ENCODE measurements at regions not wholly inside any gene's neighbourhood (a gene's known extent, or its start where the extent isn't known, plus 50 kb on each side); places are given as distances from the start of the nearest gene placed in this dataset.

DNA sequence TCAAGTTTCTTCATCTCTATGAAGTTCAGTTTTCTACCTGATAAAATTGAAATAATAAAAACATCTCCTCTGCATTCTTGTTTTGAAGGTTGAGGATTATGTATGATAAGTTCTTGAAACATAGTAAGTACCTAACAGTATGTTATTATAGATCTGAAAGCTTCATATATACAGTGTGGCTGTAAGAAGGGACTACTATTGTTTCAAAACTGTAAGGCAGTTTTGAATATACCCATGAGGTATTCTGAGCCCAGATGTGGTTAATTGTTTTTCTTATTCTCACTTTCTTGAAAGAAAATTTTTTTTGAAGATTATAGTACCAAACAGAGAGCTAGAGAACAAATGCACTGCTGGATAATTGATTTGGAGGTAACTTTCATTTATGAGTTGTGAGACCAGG lies 383.2 kb downstream of the CHSY3 start:
- no peak overlapping the region for H3K4me3 Mint-ChIP-seq
- H3K27ac Mint-ChIP-seq: no peak overlapping the region
- DNase-seq (no peak), ATAC-seq (ENCODE audit: poor library complexity) (no peak)
- no peaks in the 10 kb centered on the region for H3K9me3 Mint-ChIP-seq
- H3K36me3 Mint-ChIP-seq (ENCODE audit: low read depth): no peaks in the 10 kb centered on the region
- H3K4me3 ChIP-seq (ENCODE audit: low read length): no peak overlapping the region
- no peaks in the 10 kb centered on the region for H3K4me1 ChIP-seq (ENCODE audit: insufficient read depth, low read length)
- H3K27me3 ChIP-seq (ENCODE audit: control insufficient read depth in 1 of 2, insufficient read depth in 2 of 2, low read length in 2 of 2): no peaks in the 10 kb centered on the region
- H3K36me3 ChIP-seq (ENCODE audit: insufficient read depth, low read length): no peaks in the 10 kb centered on the region
- intact Hi-C loops (cut with DNase I, micrococcal nuclease): no loop called here
- H3K27ac ChIP-seq (ENCODE audit: low read depth in 1 of 2, low read length in 2 of 2): no peak overlapping the region
- ChIA-PET CTCF (no interaction called here), POLR2A (no interaction called here)
- peaks cover 15% of the 10 kb centered on the region for H3K27me3 Mint-ChIP-seq
- H3K4me1 Mint-ChIP-seq (ENCODE audit: low read depth): no peaks in the 10 kb centered on the region
- H3K9me3 ChIP-seq (ENCODE audit: control insufficient read depth in 1 of 2, insufficient read depth in 1 of 2, low read length in 2 of 2): no peaks in the 10 kb centered on the region
- TF ChIP-seq, protein P1, sequence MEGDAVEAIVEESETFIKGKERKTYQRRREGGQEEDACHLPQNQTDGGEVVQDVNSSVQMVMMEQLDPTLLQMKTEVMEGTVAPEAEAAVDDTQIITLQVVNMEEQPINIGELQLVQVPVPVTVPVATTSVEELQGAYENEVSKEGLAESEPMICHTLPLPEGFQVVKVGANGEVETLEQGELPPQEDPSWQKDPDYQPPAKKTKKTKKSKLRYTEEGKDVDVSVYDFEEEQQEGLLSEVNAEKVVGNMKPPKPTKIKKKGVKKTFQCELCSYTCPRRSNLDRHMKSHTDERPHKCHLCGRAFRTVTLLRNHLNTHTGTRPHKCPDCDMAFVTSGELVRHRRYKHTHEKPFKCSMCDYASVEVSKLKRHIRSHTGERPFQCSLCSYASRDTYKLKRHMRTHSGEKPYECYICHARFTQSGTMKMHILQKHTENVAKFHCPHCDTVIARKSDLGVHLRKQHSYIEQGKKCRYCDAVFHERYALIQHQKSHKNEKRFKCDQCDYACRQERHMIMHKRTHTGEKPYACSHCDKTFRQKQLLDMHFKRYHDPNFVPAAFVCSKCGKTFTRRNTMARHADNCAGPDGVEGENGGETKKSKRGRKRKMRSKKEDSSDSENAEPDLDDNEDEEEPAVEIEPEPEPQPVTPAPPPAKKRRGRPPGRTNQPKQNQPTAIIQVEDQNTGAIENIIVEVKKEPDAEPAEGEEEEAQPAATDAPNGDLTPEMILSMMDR (IDR thresholded peaks at IDR 0.05): no peak

DNA sequence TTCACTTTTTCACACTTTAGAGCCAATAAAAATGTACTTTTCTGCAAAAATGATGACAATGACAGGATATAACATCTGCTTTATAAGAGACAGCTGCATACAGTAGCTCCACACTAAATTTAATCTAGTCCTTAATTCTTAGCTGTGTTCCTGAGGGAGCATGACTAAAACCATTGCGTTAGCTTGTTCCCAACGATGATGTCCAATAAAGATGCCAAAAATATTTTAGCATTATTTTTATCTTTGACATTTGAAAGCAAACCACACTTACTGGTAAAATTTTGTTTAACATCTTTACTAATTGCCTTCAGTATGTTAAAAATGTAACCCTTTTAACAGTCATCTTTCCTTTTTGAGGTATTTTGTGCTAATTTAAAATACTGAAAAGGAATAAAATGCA lies 382.7 kb downstream of the CHSY3 start:
- no peak overlapping the region for H3K27ac ChIP-seq (ENCODE audit: low read depth in 1 of 2, low read length in 2 of 2)
- DNase-seq (no peak), ATAC-seq (ENCODE audit: poor library complexity) (no peak)
- no peak overlapping the region for H3K27ac Mint-ChIP-seq
- no peak overlapping the region for H3K4me3 ChIP-seq (ENCODE audit: low read length)
- POLR2A ChIA-PET: no interaction called here
- no peaks in the 10 kb centered on the region for H3K9me3 Mint-ChIP-seq
- H3K4me3 Mint-ChIP-seq: no peak overlapping the region
- intact Hi-C loops (cut with DNase I, micrococcal nuclease): no loop called here
- H3K27me3 Mint-ChIP-seq: peaks cover 15% of the 10 kb centered on the region
- no peaks in the 10 kb centered on the region for H3K4me1 Mint-ChIP-seq (ENCODE audit: low read depth)
- no peaks in the 10 kb centered on the region for H3K36me3 Mint-ChIP-seq (ENCODE audit: low read depth)
- TF ChIP-seq, protein P1 (IDR thresholded peaks at IDR 0.05): no peak
- H3K9me3 ChIP-seq (ENCODE audit: control insufficient read depth in 1 of 2, insufficient read depth in 1 of 2, low read length in 2 of 2): no peaks in the 10 kb centered on the region
- no peaks in the 10 kb centered on the region for H3K27me3 ChIP-seq (ENCODE audit: control insufficient read depth in 1 of 2, insufficient read depth in 2 of 2, low read length in 2 of 2)
- no peaks in the 10 kb centered on the region for H3K36me3 ChIP-seq (ENCODE audit: insufficient read depth, low read length)
- CTCF ChIA-PET: no interaction called here
- H3K4me1 ChIP-seq (ENCODE audit: insufficient read depth, low read length): no peaks in the 10 kb centered on the region

DNA sequence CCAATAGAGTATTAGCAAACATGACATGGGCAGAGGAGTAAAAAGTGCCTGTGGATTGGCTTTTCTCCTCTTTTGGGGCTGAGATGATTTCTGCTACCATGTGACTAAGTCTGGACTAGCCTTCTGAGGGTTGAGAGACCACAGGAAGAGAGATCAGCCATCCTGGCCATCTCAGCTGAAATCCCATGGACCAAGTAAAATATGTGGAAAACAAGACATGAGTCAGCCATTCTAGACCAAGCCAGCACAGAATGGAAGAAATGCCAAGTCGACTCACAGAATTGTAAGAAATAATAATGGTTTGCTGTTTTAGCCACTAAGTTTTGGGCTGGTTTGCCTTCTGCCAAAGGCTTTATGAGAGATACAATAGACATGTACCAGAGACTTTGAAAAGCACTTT lies 377.8 kb downstream of the CHSY3 start:
- POLR2A ChIA-PET: no interaction called here
- intact Hi-C loops (cut with DNase I, micrococcal nuclease): no loop called here
- H3K4me3 ChIP-seq (ENCODE audit: low read length): no peak overlapping the region
- no peaks in the 10 kb centered on the region for H3K36me3 ChIP-seq (ENCODE audit: insufficient read depth, low read length)
- DNase-seq: no peak
- ATAC-seq (ENCODE audit: poor library complexity): no peak
- H3K36me3 Mint-ChIP-seq (ENCODE audit: low read depth): no peaks in the 10 kb centered on the region
- H3K27me3 ChIP-seq (ENCODE audit: control insufficient read depth in 1 of 2, insufficient read depth in 2 of 2, low read length in 2 of 2): no peaks in the 10 kb centered on the region
- H3K9me3 Mint-ChIP-seq: no peaks in the 10 kb centered on the region
- CTCF ChIA-PET: no interaction called here
- no peak overlapping the region for H3K4me3 Mint-ChIP-seq
- H3K9me3 ChIP-seq (ENCODE audit: control insufficient read depth in 1 of 2, insufficient read depth in 1 of 2, low read length in 2 of 2): peaks cover 0 to 10% of the 10 kb centered on the region in 2 experiments
- H3K4me1 Mint-ChIP-seq (ENCODE audit: low read depth): no peaks in the 10 kb centered on the region
- H3K27ac Mint-ChIP-seq: no peak overlapping the region
- no peaks in the 10 kb centered on the region for H3K4me1 ChIP-seq (ENCODE audit: insufficient read depth, low read length)
- TF ChIP-seq, protein P1 (IDR thresholded peaks at IDR 0.05): no peak
- H3K27ac ChIP-seq (ENCODE audit: low read depth in 1 of 2, low read length in 2 of 2): no peak overlapping the region
- H3K27me3 Mint-ChIP-seq: peaks cover 4% of the 10 kb centered on the region
